ENCODE measurements at regions not wholly inside any gene's neighbourhood (a gene's known extent, or its start where the extent isn't known, plus 50 kb on each side); places are given as distances from the start of the nearest gene placed in this dataset.

DNA sequence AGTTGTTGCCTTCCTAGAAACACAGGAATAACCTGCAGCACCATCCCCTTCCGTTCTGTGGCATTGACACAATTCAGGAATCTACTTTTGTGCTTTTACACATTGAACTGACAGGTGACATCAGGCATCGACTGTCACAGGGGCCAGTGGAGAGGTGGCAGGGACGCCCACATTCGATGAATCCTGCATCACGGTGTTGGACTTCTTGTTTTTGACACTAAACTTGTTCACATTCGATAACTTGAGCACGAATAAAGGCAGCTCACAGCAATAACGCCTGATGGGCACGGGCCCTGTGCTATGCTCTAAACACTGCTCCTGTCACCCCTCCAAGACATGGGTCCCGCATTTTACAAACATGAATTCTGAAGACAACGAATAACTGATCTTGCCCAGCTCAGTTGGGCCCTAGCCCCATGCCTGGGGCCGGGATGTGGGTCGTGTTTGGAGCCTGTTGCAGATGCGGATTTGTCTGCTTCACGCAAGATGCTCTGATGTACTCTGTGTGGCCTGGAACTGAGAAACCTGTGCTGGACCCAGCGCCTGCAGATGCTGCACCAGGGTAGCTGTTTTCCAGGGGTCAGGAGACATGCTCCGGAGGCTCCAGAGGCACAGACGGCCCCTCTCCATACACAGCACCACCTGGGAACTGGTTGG is 75.7 kb downstream of the TTLL2 start:
- no peak for DNase-seq (ENCODE audit: low read depth)
- TF ChIP-seq, protein P1, sequence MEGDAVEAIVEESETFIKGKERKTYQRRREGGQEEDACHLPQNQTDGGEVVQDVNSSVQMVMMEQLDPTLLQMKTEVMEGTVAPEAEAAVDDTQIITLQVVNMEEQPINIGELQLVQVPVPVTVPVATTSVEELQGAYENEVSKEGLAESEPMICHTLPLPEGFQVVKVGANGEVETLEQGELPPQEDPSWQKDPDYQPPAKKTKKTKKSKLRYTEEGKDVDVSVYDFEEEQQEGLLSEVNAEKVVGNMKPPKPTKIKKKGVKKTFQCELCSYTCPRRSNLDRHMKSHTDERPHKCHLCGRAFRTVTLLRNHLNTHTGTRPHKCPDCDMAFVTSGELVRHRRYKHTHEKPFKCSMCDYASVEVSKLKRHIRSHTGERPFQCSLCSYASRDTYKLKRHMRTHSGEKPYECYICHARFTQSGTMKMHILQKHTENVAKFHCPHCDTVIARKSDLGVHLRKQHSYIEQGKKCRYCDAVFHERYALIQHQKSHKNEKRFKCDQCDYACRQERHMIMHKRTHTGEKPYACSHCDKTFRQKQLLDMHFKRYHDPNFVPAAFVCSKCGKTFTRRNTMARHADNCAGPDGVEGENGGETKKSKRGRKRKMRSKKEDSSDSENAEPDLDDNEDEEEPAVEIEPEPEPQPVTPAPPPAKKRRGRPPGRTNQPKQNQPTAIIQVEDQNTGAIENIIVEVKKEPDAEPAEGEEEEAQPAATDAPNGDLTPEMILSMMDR (IDR thresholded peaks at IDR 0.05; ENCODE audit: insufficient read depth, low read length, poor library complexity, severe bottlenecking) = no peak
- no peak overlapping the region for H3K4me3 ChIP-seq (ENCODE audit: low read depth, low read length)
- H3K27me3 ChIP-seq (ENCODE audit: control insufficient read depth, insufficient read depth, low read length) = peaks cover 2% of the 10 kb centered on the region
- no peaks in the 10 kb centered on the region for H3K36me3 ChIP-seq (ENCODE audit: control insufficient read depth, insufficient read depth, low read length)

DNA sequence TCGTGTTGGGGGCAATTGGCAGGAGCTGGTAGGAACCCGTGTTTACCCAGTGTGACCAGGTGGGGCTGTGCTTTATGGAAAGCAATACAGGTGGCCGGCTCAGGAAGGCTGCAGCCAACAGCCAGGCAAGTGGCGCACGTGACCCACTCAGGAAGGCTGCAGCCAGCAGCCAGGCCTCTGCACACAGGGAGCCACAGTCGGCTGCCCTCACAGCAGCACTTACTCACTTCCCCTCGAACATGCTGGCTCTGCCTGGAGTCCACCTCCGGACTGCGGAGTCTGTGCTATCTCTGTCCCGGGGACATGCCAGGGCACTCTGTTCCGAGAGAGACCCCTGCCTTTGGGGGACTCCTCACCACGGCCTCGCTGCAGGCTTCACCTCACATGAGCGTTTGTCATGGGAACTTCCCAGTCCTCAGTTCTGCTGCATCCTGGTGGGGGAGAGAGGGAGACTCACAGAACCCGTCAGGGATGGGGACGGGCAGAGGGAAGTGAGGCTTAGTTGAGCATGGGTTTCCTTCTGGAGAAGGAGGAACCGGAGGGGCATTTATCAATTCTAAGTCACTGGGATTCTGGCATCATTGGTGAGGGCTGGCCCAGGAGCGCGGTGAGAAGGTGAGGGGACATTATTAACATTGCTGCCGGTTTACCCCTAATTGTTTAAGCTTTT is 76.8 kb downstream of the TTLL2 start:
- TF ChIP-seq, protein P1 (IDR thresholded peaks at IDR 0.05; ENCODE audit: insufficient read depth, low read length, poor library complexity, severe bottlenecking) = no peak
- Histone ChIP-seq H3K27me3 (ENCODE audit: control insufficient read depth, insufficient read depth, low read length) (peaks cover 2% of the 10 kb centered on the region), H3K4me3 (ENCODE audit: low read depth, low read length) (no peak overlapping the region), H3K36me3 (ENCODE audit: control insufficient read depth, insufficient read depth, low read length) (no peaks in the 10 kb centered on the region)
- DNase-seq (ENCODE audit: low read depth) = no peak

DNA sequence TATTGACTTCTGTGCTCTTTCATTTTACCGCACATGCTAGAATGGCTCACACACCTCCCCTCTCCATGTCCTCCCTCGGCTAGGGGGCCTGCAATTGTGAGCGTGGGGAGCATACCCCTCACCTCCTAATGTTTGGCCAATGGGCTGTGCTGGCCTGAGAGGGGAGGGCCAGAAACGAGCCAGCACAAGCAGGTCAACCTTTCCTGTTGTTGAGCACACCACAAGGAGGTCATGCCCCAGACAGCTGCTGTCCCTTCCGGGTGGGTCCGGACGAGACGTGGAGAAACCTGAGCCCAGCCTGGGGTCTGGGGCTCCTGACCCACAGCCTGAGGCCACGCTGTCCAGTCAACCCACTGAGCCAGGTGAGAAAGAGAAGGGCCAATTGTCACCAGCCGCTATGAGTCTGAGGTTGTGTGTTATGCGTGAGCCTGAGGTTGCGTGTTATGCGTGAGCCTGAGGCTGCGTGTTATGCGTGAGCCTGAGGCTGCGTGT is 77.4 kb downstream of the TTLL2 start:
- Histone ChIP-seq H3K36me3 (ENCODE audit: control insufficient read depth, insufficient read depth, low read length) (no peaks in the 10 kb centered on the region), H3K4me3 (ENCODE audit: low read depth, low read length) (no peak overlapping the region), H3K27me3 (ENCODE audit: control insufficient read depth, insufficient read depth, low read length) (peaks cover 2% of the 10 kb centered on the region)
- TF ChIP-seq, protein P1 (IDR thresholded peaks at IDR 0.05; ENCODE audit: insufficient read depth, low read length, poor library complexity, severe bottlenecking) = no peak
- no peak for DNase-seq (ENCODE audit: low read depth)

DNA sequence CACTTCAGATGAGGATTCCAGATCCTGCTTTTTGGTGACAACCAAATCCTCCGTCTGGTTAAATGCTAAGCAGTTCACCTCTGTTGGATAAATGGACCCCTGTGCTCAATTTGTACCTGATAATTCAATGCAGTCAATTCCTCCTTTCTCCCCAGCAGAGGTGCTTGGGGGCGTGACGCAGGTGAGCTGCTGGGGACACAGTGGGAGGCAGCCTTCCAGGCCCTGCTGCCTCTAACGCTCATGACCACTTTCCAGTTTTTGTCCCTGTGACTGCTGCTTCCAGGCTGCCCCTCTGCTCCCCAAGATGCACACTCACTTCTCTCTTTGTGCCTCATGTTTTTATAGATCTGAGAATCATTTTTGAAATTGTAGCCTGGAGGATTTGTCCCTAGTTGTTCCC is 78.5 kb downstream of the TTLL2 start:
- no peak for DNase-seq (ENCODE audit: low read depth)
- peaks cover 2% of the 10 kb centered on the region for H3K27me3 ChIP-seq (ENCODE audit: control insufficient read depth, insufficient read depth, low read length)
- TF ChIP-seq, protein P1 (IDR thresholded peaks at IDR 0.05; ENCODE audit: insufficient read depth, low read length, poor library complexity, severe bottlenecking) = no peak
- no peak overlapping the region for H3K4me3 ChIP-seq (ENCODE audit: low read depth, low read length)
- no peaks in the 10 kb centered on the region for H3K36me3 ChIP-seq (ENCODE audit: control insufficient read depth, insufficient read depth, low read length)

DNA sequence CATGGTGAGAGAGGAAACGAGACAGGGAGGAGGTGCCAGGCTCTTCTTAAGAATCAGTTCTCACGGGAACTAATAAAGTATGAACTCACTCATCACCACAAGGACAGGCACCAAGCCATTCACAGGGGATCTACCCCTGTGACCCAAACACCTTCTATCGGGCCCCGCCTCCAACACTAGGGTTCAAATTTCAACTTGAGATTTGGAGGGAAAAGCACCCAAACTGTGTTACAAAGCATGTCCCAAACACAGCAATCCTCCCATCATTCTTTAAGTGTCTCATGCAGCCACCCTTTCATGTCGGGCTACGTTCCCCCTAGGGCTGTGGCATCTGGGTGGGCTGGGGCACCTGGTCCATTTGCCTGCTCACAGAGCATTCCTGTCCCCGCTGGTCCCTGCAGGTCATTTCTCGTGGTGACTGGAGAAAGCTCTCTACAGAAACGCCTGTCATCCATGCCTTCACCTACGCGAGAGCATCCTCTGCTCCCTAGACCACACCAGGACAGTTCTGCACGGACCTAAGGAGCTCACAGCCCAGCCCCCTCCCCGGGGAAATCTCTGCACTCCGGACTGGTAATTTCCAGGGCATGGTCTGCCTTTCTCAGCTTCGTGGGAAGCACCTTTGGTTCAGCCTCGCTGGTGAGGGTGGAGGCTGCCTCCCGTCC is 79.6 kb downstream of the TTLL2 start:
- TF ChIP-seq, protein P1 (IDR thresholded peaks at IDR 0.05; ENCODE audit: insufficient read depth, low read length, poor library complexity, severe bottlenecking) = no peak
- no peaks in the 10 kb centered on the region for H3K36me3 ChIP-seq (ENCODE audit: control insufficient read depth, insufficient read depth, low read length)
- peaks cover 2% of the 10 kb centered on the region for H3K27me3 ChIP-seq (ENCODE audit: control insufficient read depth, insufficient read depth, low read length)
- no peak for DNase-seq (ENCODE audit: low read depth)
- H3K4me3 ChIP-seq (ENCODE audit: low read depth, low read length) = no peak overlapping the region
